A549 (cell line): ENCODE measurements at regions not wholly inside any gene's neighbourhood (a gene's known extent, or its start where the extent isn't known, plus 50 kb on each side); places are given as distances from the start of the nearest gene placed in this dataset.

Experiments
- BHLHE40 ChIP-seq: IDR thresholded peaks from 2 replicates; pipeline ENCODE4 v1.6.1; 2012; ENCODE audit warnings: low read depth, low read length, inconsistent platforms
- CBX2 ChIP-seq: fragments of 200-600 bp; sonication (generic); IDR thresholded peaks from 2 replicates; pipeline ENCODE4 v1.6.1; 2016; ENCODE audit warnings: low read depth, mild to moderate bottlenecking, borderline replicate concordance
- CBX8 ChIP-seq: fragments of 200-600 bp; sonication (generic); IDR thresholded peaks from 2 replicates; pipeline ENCODE4 v1.6.1; 2016
- CEBPB ChIP-seq, 2 experiments: fragments of >200 bp in 1 of 2; sonication (Bioruptor Twin) in 1 of 2; formaldehyde crosslinking in 1 of 2; IDR thresholded peaks; 2 replicates each; pipeline ENCODE4 v1.6.1; 2012 to 2016
- EHF ChIP-seq: fragments of 250-450 bp; sonication (Bioruptor Pico); IDR thresholded peaks from 2 replicates; pipeline ENCODE4 v1.5.0; 2020; ENCODE audit warnings: mild to moderate bottlenecking
- EHMT2 ChIP-seq: fragments of 200-600 bp; sonication (generic); IDR thresholded peaks from 2 replicates; pipeline ENCODE4 v1.6.1; 2016; ENCODE audit warnings: antibody characterized with exemption, low read depth, mild to moderate bottlenecking, moderate library complexity
- EP300 ChIP-seq, 2 experiments: fragments of >200 bp; sonication (Bioruptor Twin); formaldehyde crosslinking; IDR thresholded peaks; 2 replicates in 1 of 2; 3 replicates in 1 of 2; pipeline ENCODE4 v1.6.1; 2016 to 2017
- FOXS1 ChIP-seq: fragments of 250-450 bp; sonication (Bioruptor Pico); IDR thresholded peaks from 2 replicates; pipeline ENCODE4 v1.5.0; 2020; ENCODE audit warnings: mild to moderate bottlenecking, moderate library complexity
- GATA3 ChIP-seq: IDR thresholded peaks from 2 replicates; pipeline ENCODE4 v1.6.1; 2012; ENCODE audit warnings: borderline replicate concordance
- HEYL ChIP-seq: fragments of 250-450 bp; sonication (Bioruptor Pico); IDR thresholded peaks from 2 replicates; pipeline ENCODE4 v1.8.0; 2021; ENCODE audit warnings: mild to moderate bottlenecking, moderate library complexity
- HOXA7 ChIP-seq: fragments of 250-450 bp; sonication (Bioruptor Pico); IDR thresholded peaks from 2 replicates; pipeline ENCODE4 v1.5.0; 2020; ENCODE audit warnings: mild to moderate bottlenecking, moderate library complexity
- HOXB13 ChIP-seq: fragments of 250-450 bp; sonication (Bioruptor Pico); IDR thresholded peaks from 2 replicates; pipeline ENCODE4 v1.5.0; 2020; ENCODE audit warnings: low read depth, mild to moderate bottlenecking, moderate library complexity
- HOXB5 ChIP-seq: fragments of 250-450 bp; sonication (Bioruptor Pico); IDR thresholded peaks from 2 replicates; pipeline ENCODE4 v1.5.0; 2020; ENCODE audit warnings: mild to moderate bottlenecking, moderate library complexity
- JUN ChIP-seq, 2 experiments: fragments of >200 bp; sonication (Bioruptor Twin); formaldehyde crosslinking; IDR thresholded peaks; 2 replicates in 1 of 2; 3 replicates in 1 of 2; pipeline ENCODE4 v1.6.1; 2016 to 2017
- JUNB ChIP-seq: fragments of >200 bp; sonication (Bioruptor Twin); formaldehyde crosslinking; IDR thresholded peaks from 2 replicates; pipeline ENCODE4 v1.6.1; 2016
- KDM1A ChIP-seq: fragments of 200-600 bp; sonication (generic); IDR thresholded peaks from 2 replicates; pipeline ENCODE4 v1.6.1; 2016; ENCODE audit warnings: low read depth, mild to moderate bottlenecking
- KDM5A ChIP-seq: fragments of 200-600 bp; sonication (generic); IDR thresholded peaks from 2 replicates; pipeline ENCODE4 v1.6.1; 2016; ENCODE audit warnings: antibody characterized with exemption, mild to moderate bottlenecking
- MAFK ChIP-seq: fragments of 450-650 bp; IDR thresholded peaks from 2 replicates; pipeline ENCODE4 v1.6.1; 2014; ENCODE audit not compliant: partially characterized antibody
- NPAS2 ChIP-seq: fragments of 250-450 bp; sonication (Bioruptor Pico); IDR thresholded peaks from 2 replicates; pipeline ENCODE4 v1.8.0; 2022; ENCODE audit warnings: mild to moderate bottlenecking, moderate library complexity, borderline replicate concordance
- NR3C1 ChIP-seq: fragments of >200 bp; sonication (Bioruptor Twin); formaldehyde crosslinking; IDR thresholded peaks from 3 replicates; pipeline ENCODE4 v1.6.1; 2017
- POLR2AphosphoS2 ChIP-seq: conservative IDR thresholded peaks from 2 replicates; pipeline ENCODE4 v1.6.1; 2012; ENCODE audit warnings: low read length, improper control_type of control experiment, inconsistent platforms
- RAD21 ChIP-seq, 2 experiments: fragments of >200 bp in 1 of 2; sonication (Bioruptor Twin) in 1 of 2; formaldehyde crosslinking in 1 of 2; IDR thresholded peaks in 1 of 2; conservative IDR thresholded peaks in 1 of 2; 2 replicates in 1 of 2; 3 replicates in 1 of 2; pipeline ENCODE4 v1.6.1; 2012 to 2018; ENCODE audit warnings: inconsistent platforms in 1 of 2
- RARB ChIP-seq: fragments of 250-450 bp; sonication (Bioruptor Pico); IDR thresholded peaks from 2 replicates; pipeline ENCODE4 v1.8.0; 2021; ENCODE audit warnings: mild to moderate bottlenecking, moderate library complexity
- RCOR1 ChIP-seq: fragments of 150-350 bp; IDR thresholded peaks from 2 replicates; pipeline ENCODE4 v1.6.1; 2014; ENCODE audit warnings: antibody characterized with exemption, low read length, low read depth
- RFX5 ChIP-seq: fragments of 450-650 bp; IDR thresholded peaks from 2 replicates; pipeline ENCODE4 v1.7.1; 2014; ENCODE audit warnings: antibody characterized with exemption, mild to moderate bottlenecking, moderate library complexity
- RNF2 ChIP-seq: fragments of 200-600 bp; sonication (generic); IDR thresholded peaks from 2 replicates; pipeline ENCODE4 v1.6.1; 2016; ENCODE audit warnings: low read depth, mild to moderate bottlenecking, antibody characterized with exemption, moderate library complexity, borderline replicate concordance
- TFCP2L1 ChIP-seq: fragments of 250-450 bp; sonication (Bioruptor Pico); IDR thresholded peaks from 2 replicates; pipeline ENCODE4 v1.5.0; 2021; ENCODE audit warnings: mild to moderate bottlenecking
- ZC3H11A ChIP-seq: fragments of 450-650 bp; IDR thresholded peaks from 2 replicates; pipeline ENCODE4 v1.6.1; 2014; ENCODE audit warnings: antibody characterized with exemption, mild to moderate bottlenecking
- ZFP36 ChIP-seq: fragments of 450-650 bp; IDR thresholded peaks from 2 replicates; pipeline ENCODE4 v1.6.1; 2014; ENCODE audit warnings: borderline replicate concordance; ENCODE audit not compliant: partially characterized antibody
- ZNF302 ChIP-seq: fragments of 250-450 bp; sonication (Bioruptor Pico); IDR thresholded peaks from 2 replicates; pipeline ENCODE4 v1.9.0; 2021; ENCODE audit warnings: inconsistent platforms, mild to moderate bottlenecking, moderate library complexity
- ZSCAN20 ChIP-seq: fragments of 250-450 bp; sonication (Bioruptor Pico); IDR thresholded peaks from 2 replicates; pipeline ENCODE4 v1.8.0; 2022; ENCODE audit warnings: mild to moderate bottlenecking, moderate library complexity
- TF ChIP-seq, protein P1 (sequence below): fragments of >200 bp; sonication (Bioruptor Twin); formaldehyde crosslinking; IDR thresholded peaks from 2 replicates; pipeline ENCODE4 v1.6.1; 2016
- TF ChIP-seq, protein P2 (sequence below): fragments of 250-450 bp; sonication (Bioruptor Pico); IDR thresholded peaks from 2 replicates; pipeline ENCODE4 v1.5.0; 2020; ENCODE audit warnings: low read depth, mild to moderate bottlenecking, moderate library complexity
- TF ChIP-seq, protein P3 (sequence below): fragments of 200-600 bp; sonication (generic); IDR thresholded peaks from 2 replicates; pipeline ENCODE4 v1.6.1; 2016; ENCODE audit warnings: antibody characterized with exemption, mild to moderate bottlenecking, moderate library complexity
- TF ChIP-seq, protein P4 (sequence below): fragments of 150-350 bp; IDR thresholded peaks from 2 replicates; pipeline ENCODE4 v1.6.1; 2014; ENCODE audit warnings: low read depth, mild to moderate bottlenecking, low read length
- TF ChIP-seq, protein P5 (sequence below): IDR thresholded peaks from 2 replicates; pipeline ENCODE4 v1.6.1; 2012; ENCODE audit warnings: low read depth, borderline replicate concordance
- TF ChIP-seq, protein P6 (sequence below): fragments of 250-450 bp; sonication (Bioruptor Pico); IDR thresholded peaks from 2 replicates; pipeline ENCODE4 v1.5.0; 2021; ENCODE audit warnings: mild to moderate bottlenecking, moderate library complexity, borderline replicate concordance

DNA sequence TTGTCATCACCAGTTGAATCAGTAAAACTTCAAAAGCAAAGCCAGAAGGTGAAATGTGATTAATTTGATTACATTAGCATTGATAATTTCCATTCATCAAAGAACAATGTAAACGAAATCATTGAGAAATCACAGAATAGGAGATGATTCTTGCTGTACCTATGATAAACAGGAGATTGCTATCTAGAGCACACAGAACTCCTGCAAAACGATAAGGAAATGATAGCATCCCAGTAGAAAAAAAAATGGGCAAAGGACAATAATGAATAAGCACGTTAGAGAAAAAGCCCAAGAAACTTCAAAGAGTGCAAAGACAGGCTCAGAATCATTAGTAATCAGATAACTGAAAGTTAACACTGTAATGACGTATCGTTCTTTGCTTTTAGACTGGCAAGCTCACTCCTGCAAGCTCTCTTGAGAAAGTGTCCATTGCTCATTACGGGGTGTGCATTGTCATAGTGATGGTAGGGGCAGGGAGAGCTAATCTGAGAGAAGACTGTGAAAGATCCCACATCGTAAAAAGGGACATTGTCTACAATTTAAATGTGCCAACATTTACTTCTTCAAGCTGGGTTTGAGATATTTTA, 143.6 kb downstream of the SPP2 start (continued):
- TF ChIP-seq RARB (CRISPR knock-in tag) = no peak
- peak; percentile 88 for TF ChIP-seq JUNB
- no peak for TF ChIP-seq KDM1A
- TF ChIP-seq FOXS1 (CRISPR knock-in tag) = no peak
- no peak for TF ChIP-seq EHMT2
- no peak for TF ChIP-seq HOXB13 (CRISPR knock-in tag)
- TF ChIP-seq NR3C1 = no peak
- no peak for TF ChIP-seq MAFK
- no peak for TF ChIP-seq BHLHE40
- TF ChIP-seq, protein P1, sequence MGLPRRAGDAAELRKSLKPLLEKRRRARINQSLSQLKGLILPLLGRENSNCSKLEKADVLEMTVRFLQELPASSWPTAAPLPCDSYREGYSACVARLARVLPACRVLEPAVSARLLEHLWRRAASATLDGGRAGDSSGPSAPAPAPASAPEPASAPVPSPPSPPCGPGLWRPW = no peak; the same call in 1 of the 2 replicates
- TF ChIP-seq ZSCAN20 (CRISPR knock-in tag) = no peak
- TF ChIP-seq NPAS2 (CRISPR knock-in tag) = no peak
- TF ChIP-seq RNF2 = no peak
- TF ChIP-seq RAD21 (conservative IDR thresholded peaks at IDR 0.05 in 1 of 2, IDR thresholded peaks at IDR 0.05 in 1 of 2) = peak in 1 of 2 experiments; percentile 36; a peak in 1 of 5 replicates
- no peak for TF ChIP-seq CBX8
- TF ChIP-seq HEYL (CRISPR knock-in tag) = no peak
- no peak for TF ChIP-seq KDM5A
- TF ChIP-seq RCOR1 = no peak
- TF ChIP-seq, protein P2, sequence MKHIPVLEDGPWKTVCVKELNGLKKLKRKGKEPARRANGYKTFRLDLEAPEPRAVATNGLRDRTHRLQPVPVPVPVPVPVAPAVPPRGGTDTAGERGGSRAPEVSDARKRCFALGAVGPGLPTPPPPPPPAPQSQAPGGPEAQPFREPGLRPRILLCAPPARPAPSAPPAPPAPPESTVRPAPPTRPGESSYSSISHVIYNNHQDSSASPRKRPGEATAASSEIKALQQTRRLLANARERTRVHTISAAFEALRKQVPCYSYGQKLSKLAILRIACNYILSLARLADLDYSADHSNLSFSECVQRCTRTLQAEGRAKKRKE (CRISPR knock-in tag) = no peak
- TF ChIP-seq, protein P3, sequence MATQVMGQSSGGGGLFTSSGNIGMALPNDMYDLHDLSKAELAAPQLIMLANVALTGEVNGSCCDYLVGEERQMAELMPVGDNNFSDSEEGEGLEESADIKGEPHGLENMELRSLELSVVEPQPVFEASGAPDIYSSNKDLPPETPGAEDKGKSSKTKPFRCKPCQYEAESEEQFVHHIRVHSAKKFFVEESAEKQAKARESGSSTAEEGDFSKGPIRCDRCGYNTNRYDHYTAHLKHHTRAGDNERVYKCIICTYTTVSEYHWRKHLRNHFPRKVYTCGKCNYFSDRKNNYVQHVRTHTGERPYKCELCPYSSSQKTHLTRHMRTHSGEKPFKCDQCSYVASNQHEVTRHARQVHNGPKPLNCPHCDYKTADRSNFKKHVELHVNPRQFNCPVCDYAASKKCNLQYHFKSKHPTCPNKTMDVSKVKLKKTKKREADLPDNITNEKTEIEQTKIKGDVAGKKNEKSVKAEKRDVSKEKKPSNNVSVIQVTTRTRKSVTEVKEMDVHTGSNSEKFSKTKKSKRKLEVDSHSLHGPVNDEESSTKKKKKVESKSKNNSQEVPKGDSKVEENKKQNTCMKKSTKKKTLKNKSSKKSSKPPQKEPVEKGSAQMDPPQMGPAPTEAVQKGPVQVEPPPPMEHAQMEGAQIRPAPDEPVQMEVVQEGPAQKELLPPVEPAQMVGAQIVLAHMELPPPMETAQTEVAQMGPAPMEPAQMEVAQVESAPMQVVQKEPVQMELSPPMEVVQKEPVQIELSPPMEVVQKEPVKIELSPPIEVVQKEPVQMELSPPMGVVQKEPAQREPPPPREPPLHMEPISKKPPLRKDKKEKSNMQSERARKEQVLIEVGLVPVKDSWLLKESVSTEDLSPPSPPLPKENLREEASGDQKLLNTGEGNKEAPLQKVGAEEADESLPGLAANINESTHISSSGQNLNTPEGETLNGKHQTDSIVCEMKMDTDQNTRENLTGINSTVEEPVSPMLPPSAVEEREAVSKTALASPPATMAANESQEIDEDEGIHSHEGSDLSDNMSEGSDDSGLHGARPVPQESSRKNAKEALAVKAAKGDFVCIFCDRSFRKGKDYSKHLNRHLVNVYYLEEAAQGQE = no peak
- TF ChIP-seq, protein P4, sequence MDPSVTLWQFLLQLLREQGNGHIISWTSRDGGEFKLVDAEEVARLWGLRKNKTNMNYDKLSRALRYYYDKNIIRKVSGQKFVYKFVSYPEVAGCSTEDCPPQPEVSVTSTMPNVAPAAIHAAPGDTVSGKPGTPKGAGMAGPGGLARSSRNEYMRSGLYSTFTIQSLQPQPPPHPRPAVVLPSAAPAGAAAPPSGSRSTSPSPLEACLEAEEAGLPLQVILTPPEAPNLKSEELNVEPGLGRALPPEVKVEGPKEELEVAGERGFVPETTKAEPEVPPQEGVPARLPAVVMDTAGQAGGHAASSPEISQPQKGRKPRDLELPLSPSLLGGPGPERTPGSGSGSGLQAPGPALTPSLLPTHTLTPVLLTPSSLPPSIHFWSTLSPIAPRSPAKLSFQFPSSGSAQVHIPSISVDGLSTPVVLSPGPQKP = no peak
- TF ChIP-seq HOXA7 = no peak
- no peak for TF ChIP-seq POLR2AphosphoS2
- TF ChIP-seq TFCP2L1 = no peak
- no peak for TF ChIP-seq EHF (CRISPR knock-in tag)
- TF ChIP-seq CBX2 = no peak
- TF ChIP-seq, protein P5, sequence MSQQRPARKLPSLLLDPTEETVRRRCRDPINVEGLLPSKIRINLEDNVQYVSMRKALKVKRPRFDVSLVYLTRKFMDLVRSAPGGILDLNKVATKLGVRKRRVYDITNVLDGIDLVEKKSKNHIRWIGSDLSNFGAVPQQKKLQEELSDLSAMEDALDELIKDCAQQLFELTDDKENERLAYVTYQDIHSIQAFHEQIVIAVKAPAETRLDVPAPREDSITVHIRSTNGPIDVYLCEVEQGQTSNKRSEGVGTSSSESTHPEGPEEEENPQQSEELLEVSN = no peak
- TF ChIP-seq ZNF302 (CRISPR knock-in tag) = no peak
- no peak for TF ChIP-seq ZC3H11A
- TF ChIP-seq GATA3 = peak; percentile 98
- no peak for TF ChIP-seq HOXB5
- peak; percentile 66 to 84; a peak in 3 of 5 replicates for TF ChIP-seq EP300 (IDR thresholded peaks at IDR 0.05)
- no peak for TF ChIP-seq ZFP36
- TF ChIP-seq, protein P6, sequence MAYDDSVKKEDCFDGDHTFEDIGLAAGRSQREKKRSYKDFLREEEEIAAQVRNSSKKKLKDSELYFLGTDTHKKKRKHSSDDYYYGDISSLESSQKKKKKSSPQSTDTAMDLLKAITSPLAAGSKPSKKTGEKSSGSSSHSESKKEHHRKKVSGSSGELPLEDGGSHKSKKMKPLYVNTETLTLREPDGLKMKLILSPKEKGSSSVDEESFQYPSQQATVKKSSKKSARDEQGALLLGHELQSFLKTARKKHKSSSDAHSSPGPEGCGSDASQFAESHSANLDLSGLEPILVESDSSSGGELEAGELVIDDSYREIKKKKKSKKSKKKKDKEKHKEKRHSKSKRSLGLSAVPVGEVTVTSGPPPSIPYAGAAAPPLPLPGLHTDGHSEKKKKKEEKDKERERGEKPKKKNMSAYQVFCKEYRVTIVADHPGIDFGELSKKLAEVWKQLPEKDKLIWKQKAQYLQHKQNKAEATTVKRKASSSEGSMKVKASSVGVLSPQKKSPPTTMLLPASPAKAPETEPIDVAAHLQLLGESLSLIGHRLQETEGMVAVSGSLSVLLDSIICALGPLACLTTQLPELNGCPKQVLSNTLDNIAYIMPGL (CRISPR knock-in tag) = no peak
- TF ChIP-seq CEBPB (IDR thresholded peaks at IDR 0.05) = peak; percentile 40 to 74; a peak in 2 of 4 replicates
- peak in 1 of 2 experiments; percentile 65; a peak in 1 of 5 replicates for TF ChIP-seq JUN (IDR thresholded peaks at IDR 0.05)
- TF ChIP-seq RFX5 = no peak
